ENCODE measurements at regions not wholly inside any gene's neighbourhood (a gene's known extent, or its start where the extent isn't known, plus 50 kb on each side); places are given as distances from the start of the nearest gene placed in this dataset.

GRCh38 chr13:46476174-46476573, 76.8 kb upstream of the LRCH1 start:
- TF ChIP-seq GATA2 (IDR thresholded peaks at IDR 0.05; ENCODE audit: low read depth, low read length): no peak
- no peak for TF ChIP-seq GATA3 (IDR thresholded peaks at IDR 0.05; ENCODE audit: low read depth, low read length)

GRCh38 chr13:46475541-46475991, 77.4 kb upstream of the LRCH1 start:
- TF ChIP-seq GATA2 (IDR thresholded peaks at IDR 0.05; ENCODE audit: low read depth, low read length) (no peak), GATA3 (IDR thresholded peaks at IDR 0.05; ENCODE audit: low read depth, low read length) (no peak)

- no peak for TF ChIP-seq GATA2 (IDR thresholded peaks at IDR 0.05; ENCODE audit: low read depth, low read length)
- TF ChIP-seq GATA3 (IDR thresholded peaks at IDR 0.05; ENCODE audit: low read depth, low read length): no peak
Observed at GRCh38 chr13:46473806-46474205, 79.2 kb upstream of the LRCH1 start.

- no peak for TF ChIP-seq GATA3 (IDR thresholded peaks at IDR 0.05; ENCODE audit: low read depth, low read length)
- no peak for TF ChIP-seq GATA2 (IDR thresholded peaks at IDR 0.05; ENCODE audit: low read depth, low read length)
Observed at GRCh38 chr13:46472384-46472783, 80.6 kb upstream of the LRCH1 start.

- TF ChIP-seq GATA2 (IDR thresholded peaks at IDR 0.05; ENCODE audit: low read depth, low read length) (peak; percentile 64; the same call in 1 of the 2 replicates), GATA3 (IDR thresholded peaks at IDR 0.05; ENCODE audit: low read depth, low read length) (no peak)
Observed at GRCh38 chr13:46468570-46469463, 81.8 kb upstream of the RUBCNL start.

GRCh38 chr13:46463719-46464118, 76.7 kb upstream of the RUBCNL start:
- no peak for TF ChIP-seq GATA3 (IDR thresholded peaks at IDR 0.05; ENCODE audit: low read depth, low read length)
- no peak for TF ChIP-seq GATA2 (IDR thresholded peaks at IDR 0.05; ENCODE audit: low read depth, low read length)

Data from SH-SY5Y (cell line).